Tibial nerve (tissue), 4 donors: ENCODE measurements at regions not wholly inside any gene's neighbourhood (a gene's known extent, or its start where the extent isn't known, plus 50 kb on each side); places are given as distances from the start of the nearest gene placed in this dataset.

Source experiments
- CTCF ChIP-seq, 5 experiments: fragments of 200-600 bp in 3 of 5; fragments of 450-650 bp in 2 of 5; sonication (generic) in 3 of 5; IDR thresholded peaks; one replicate each; pipeline ENCODE4 v1.5.1; 2016 to 2019; ENCODE audit warnings: antibody characterized with exemption in 5 of 5, mild to moderate bottlenecking in 3 of 5, moderate library complexity in 2 of 5
- EP300 ChIP-seq, 2 donors: sonication (generic); formaldehyde crosslinking; IDR thresholded peaks; one replicate each; pipeline ENCODE4 v1.6.1; 2017; ENCODE audit warnings: antibody characterized with exemption in 2 of 2, mild to moderate bottlenecking in 1 of 2

- TF ChIP-seq EP300 (IDR thresholded peaks at IDR 0.05): no peak
- no peak for TF ChIP-seq CTCF (IDR thresholded peaks at IDR 0.05)
These were observed 1228.6 kb upstream of the EYS start for GRCh38 chr6:66935612-66936011.
